ENCODE measurements at regions not wholly inside any gene's neighbourhood (a gene's known extent, or its start where the extent isn't known, plus 50 kb on each side); places are given as distances from the start of the nearest gene placed in this dataset.

GRCh38 chr2:14557111-14557510, 75.4 kb upstream of the LRATD1 start:
- no peak for DNase-seq

GRCh38 chr2:14557916-14558315, 74.6 kb upstream of the LRATD1 start:
- no peak for DNase-seq

- DNase-seq = no peak
Observed at GRCh38 chr2:14558335-14558919, 74.1 kb upstream of the LRATD1 start.

GRCh38 chr2:14560716-14561115, 71.8 kb upstream of the LRATD1 start:
- no peak for DNase-seq

GRCh38 chr2:14563324-14563723, 69.2 kb upstream of the LRATD1 start:
- no peak for DNase-seq

GRCh38 chr2:14565666-14566065, 66.9 kb upstream of the LRATD1 start:
- no peak for DNase-seq

GRCh38 chr2:14567561-14567960, 65.0 kb upstream of the LRATD1 start:
- no peak for DNase-seq

- no peak for DNase-seq
Observed at GRCh38 chr2:14569294-14569693, 63.2 kb upstream of the LRATD1 start.

GRCh38 chr2:14572633-14573032, 59.9 kb upstream of the LRATD1 start:
- no peak for DNase-seq

GRCh38 chr2:14577843-14578242, 54.7 kb upstream of the LRATD1 start:
- no peak for DNase-seq
